ENCODE measurements at regions not wholly inside any gene's neighbourhood (a gene's known extent, or its start where the extent isn't known, plus 50 kb on each side); places are given as distances from the start of the nearest gene placed in this dataset.
"Not testable (repeated sequence)": the region's sequence is repeated elsewhere in the genome, so short reads cannot be mapped to it uniquely, and the experiment has no call there.

DNA sequence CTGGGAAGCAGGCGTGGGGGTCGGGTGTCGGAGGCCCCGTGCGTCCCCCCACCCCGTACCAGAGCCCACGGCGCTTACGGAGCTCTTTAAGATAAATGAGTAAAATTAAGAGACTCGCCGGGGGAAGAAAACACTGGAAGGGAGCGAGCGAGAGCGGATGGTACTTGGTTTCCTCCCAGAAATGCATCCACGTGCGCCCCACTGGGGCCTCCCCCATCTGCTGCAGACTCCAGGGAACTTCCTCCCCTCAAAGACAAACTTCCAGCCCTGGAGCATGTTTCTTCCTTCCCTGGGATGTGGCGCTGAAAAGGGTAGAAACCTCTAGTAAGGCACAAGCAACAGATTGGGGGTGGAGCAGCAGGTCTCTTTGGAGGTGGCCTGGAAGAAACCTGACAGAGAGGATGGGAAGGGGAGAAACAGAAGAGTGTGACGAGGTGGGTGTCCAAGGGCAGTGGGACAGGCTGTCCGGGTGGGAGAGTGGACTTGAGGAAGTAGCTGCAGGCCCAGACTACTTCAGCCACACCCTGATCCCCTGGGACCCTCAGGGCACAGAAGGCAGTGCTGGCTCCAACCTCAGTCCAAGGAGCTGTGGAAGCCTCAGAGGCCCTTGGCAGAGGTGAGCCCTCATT is 91.2 kb downstream of the TRIM43 start:
- TF ChIP-seq, protein P1, sequence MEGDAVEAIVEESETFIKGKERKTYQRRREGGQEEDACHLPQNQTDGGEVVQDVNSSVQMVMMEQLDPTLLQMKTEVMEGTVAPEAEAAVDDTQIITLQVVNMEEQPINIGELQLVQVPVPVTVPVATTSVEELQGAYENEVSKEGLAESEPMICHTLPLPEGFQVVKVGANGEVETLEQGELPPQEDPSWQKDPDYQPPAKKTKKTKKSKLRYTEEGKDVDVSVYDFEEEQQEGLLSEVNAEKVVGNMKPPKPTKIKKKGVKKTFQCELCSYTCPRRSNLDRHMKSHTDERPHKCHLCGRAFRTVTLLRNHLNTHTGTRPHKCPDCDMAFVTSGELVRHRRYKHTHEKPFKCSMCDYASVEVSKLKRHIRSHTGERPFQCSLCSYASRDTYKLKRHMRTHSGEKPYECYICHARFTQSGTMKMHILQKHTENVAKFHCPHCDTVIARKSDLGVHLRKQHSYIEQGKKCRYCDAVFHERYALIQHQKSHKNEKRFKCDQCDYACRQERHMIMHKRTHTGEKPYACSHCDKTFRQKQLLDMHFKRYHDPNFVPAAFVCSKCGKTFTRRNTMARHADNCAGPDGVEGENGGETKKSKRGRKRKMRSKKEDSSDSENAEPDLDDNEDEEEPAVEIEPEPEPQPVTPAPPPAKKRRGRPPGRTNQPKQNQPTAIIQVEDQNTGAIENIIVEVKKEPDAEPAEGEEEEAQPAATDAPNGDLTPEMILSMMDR (IDR thresholded peaks at IDR 0.05 in 8 of 11, conservative IDR thresholded peaks at IDR 0.05 in 3 of 11), result not testable (repeated sequence)
- peak in 1 of 3 donors; percentile 22 for TF ChIP-seq POLR2AphosphoS5 (IDR thresholded peaks at IDR 0.05)
- not testable (repeated sequence) for TF ChIP-seq POLR2A (IDR thresholded peaks at IDR 0.05)

All from spleen (tissue), 7 donors.